Loucy (cell line): ENCODE measurements at regions not wholly inside any gene's neighbourhood (a gene's known extent, or its start where the extent isn't known, plus 50 kb on each side); places are given as distances from the start of the nearest gene placed in this dataset.
"Not testable (repeated sequence)": the region's sequence is repeated elsewhere in the genome, so short reads cannot be mapped to it uniquely, and the experiment has no call there.

ENCODE experiments used
- H2AFZ ChIP-seq: fragments of 200-600 bp; sonication (generic); 2 replicates; pipeline ENCODE4 v1.6.0; 2016; ENCODE audit warnings: antibody characterized with exemption, mild to moderate bottlenecking, low read length, moderate library complexity
- H3F3A ChIP-seq: fragments of 200-600 bp; 2 replicates; pipeline ENCODE4 v1.6.0; 2016; ENCODE audit warnings: antibody characterized with exemption, low read depth, mild to moderate bottlenecking
- H3K27me3 ChIP-seq: fragments of 200-600 bp; sonication (generic); 2 replicates; pipeline ENCODE4 v1.6.1; 2014; ENCODE audit warnings: low read length, mild to moderate bottlenecking; ENCODE audit not compliant: insufficient read depth, poor library complexity, severe bottlenecking
- H3K36me3 ChIP-seq: fragments of 200-600 bp; sonication (generic); 2 replicates; pipeline ENCODE4 v1.6.1; 2016; ENCODE audit warnings: low read length; ENCODE audit not compliant: insufficient read depth
- H3K4me1 ChIP-seq: fragments of 200-600 bp; sonication (generic); 2 replicates; pipeline ENCODE4 v1.5.1; 2014; ENCODE audit warnings: low read length, mild to moderate bottlenecking; ENCODE audit not compliant: insufficient read depth, poor library complexity, severe bottlenecking
- H3K4me2 ChIP-seq: fragments of 200-600 bp; sonication (generic); 2 replicates; pipeline ENCODE4 v1.6.0; 2014; ENCODE audit warnings: antibody characterized with exemption, low read length, low read depth, mild to moderate bottlenecking; ENCODE audit not compliant: poor library complexity, severe bottlenecking
- H3K4me3 ChIP-seq: fragments of 200-600 bp; sonication (generic); 2 replicates; pipeline ENCODE4 v1.5.1; 2014; ENCODE audit warnings: low read length, mild to moderate bottlenecking, mixed read lengths; ENCODE audit not compliant: poor library complexity, severe bottlenecking
- H3K79me2 ChIP-seq: fragments of 200-600 bp; sonication (generic); 2 replicates; pipeline ENCODE4 v1.6.1; 2014; ENCODE audit warnings: low read length; ENCODE audit not compliant: insufficient read depth
- H3K9ac ChIP-seq: fragments of 200-600 bp; sonication (generic); 2 replicates; pipeline ENCODE4 v1.6.0; 2014; ENCODE audit warnings: mild to moderate bottlenecking, low read depth, low read length, moderate library complexity; ENCODE audit not compliant: poor library complexity, severe bottlenecking
- H3K9me2 ChIP-seq: fragments of 200-600 bp; sonication (generic); replicated peaks from 2 replicates; pipeline ENCODE4 v1.6.1; 2016; ENCODE audit warnings: low read depth, low read length, mixed read lengths
- H3K9me3 ChIP-seq: fragments of 200-600 bp; sonication (generic); 2 replicates; pipeline ENCODE4 v1.6.1; 2014; ENCODE audit warnings: mild to moderate bottlenecking, antibody characterized with exemption, low read length, low read depth; ENCODE audit not compliant: insufficient read depth
- H4K20me1 ChIP-seq: fragments of 200-600 bp; sonication (generic); 2 replicates; pipeline ENCODE4 v1.6.0; 2014; ENCODE audit warnings: antibody characterized with exemption, low read length, mild to moderate bottlenecking; ENCODE audit not compliant: insufficient read depth, poor library complexity, severe bottlenecking
- CTCF ChIP-seq: fragments of 200-600 bp; sonication (generic); conservative IDR thresholded peaks from 2 replicates; pipeline ENCODE4 v1.5.1; 2014; ENCODE audit warnings: mild to moderate bottlenecking, antibody characterized with exemption, low read length
- EZH2phosphoT487 ChIP-seq: fragments of 200-600 bp; IDR thresholded peaks from 2 replicates; pipeline ENCODE4 v1.6.1; 2018; ENCODE audit warnings: antibody characterized with exemption, mild to moderate bottlenecking, moderate library complexity, borderline replicate concordance

GRCh38 chr14:61609884-61610283 is 85.4 kb upstream of the HIF1A start:
- no peaks in the 10 kb centered on the region for H4K20me1 ChIP-seq
- no peaks in the 10 kb centered on the region for H3K9me3 ChIP-seq
- H2AFZ ChIP-seq = no peak overlapping the region
- no peak for TF ChIP-seq EZH2phosphoT487
- no peak for TF ChIP-seq CTCF
- H3K27me3 ChIP-seq = no peaks in the 10 kb centered on the region
- H3K79me2 ChIP-seq = no peaks in the 10 kb centered on the region
- no peak overlapping the region for H3K4me2 ChIP-seq
- H3K9ac ChIP-seq = no peak overlapping the region
- no peaks in the 10 kb centered on the region for H3K36me3 ChIP-seq
- H3K4me3 ChIP-seq = no peak overlapping the region
- H3F3A ChIP-seq = 0 out of 2 replicates have a peak, but pooled peaks cover 6% of the 10 kb centered on the region
- H3K4me1 ChIP-seq = peaks cover 29% of the 10 kb centered on the region
- H3K9me2 ChIP-seq = no peaks in the 10 kb centered on the region

GRCh38 chr14:61610900-61611299 is 84.4 kb upstream of the HIF1A start:
- Histone ChIP-seq H3K9ac (no peak overlapping the region), H3K79me2 (no peaks in the 10 kb centered on the region), H3K9me3 (no peaks in the 10 kb centered on the region), H3K27me3 (no peaks in the 10 kb centered on the region), H3K4me3 (no peak overlapping the region), H3K9me2 (no peaks in the 10 kb centered on the region), H3K4me1 (peaks cover 29% of the 10 kb centered on the region), H3K36me3 (no peaks in the 10 kb centered on the region), H3F3A (0 out of 2 replicates have a peak, but pooled peaks cover 6% of the 10 kb centered on the region), H3K4me2 (no peak overlapping the region), H2AFZ (no peak overlapping the region), H4K20me1 (no peaks in the 10 kb centered on the region)
- TF ChIP-seq CTCF = no peak
- no peak for TF ChIP-seq EZH2phosphoT487

GRCh38 chr14:61611880-61612630 is 83.3 kb upstream of the HIF1A start:
- Histone ChIP-seq H3K9ac (no peak overlapping the region), H3K9me3 (no peaks in the 10 kb centered on the region), H3K4me1 (peaks cover 19% of the 10 kb centered on the region), H4K20me1 (no peaks in the 10 kb centered on the region), H3K9me2 (no peaks in the 10 kb centered on the region), H3K36me3 (no peaks in the 10 kb centered on the region), H3K79me2 (no peaks in the 10 kb centered on the region), H3K4me2 (no peak overlapping the region), H3K27me3 (no peaks in the 10 kb centered on the region), H2AFZ (no peak overlapping the region), H3F3A (0 out of 2 replicates have a peak, but pooled peaks cover 6% of the 10 kb centered on the region), H3K4me3 (no peak overlapping the region)
- no peak for TF ChIP-seq CTCF
- TF ChIP-seq EZH2phosphoT487 = no peak

- H3K9ac ChIP-seq, H3K36me3 ChIP-seq, H3K4me2 ChIP-seq, H3K9me2 ChIP-seq, H3K79me2 ChIP-seq, H3K4me3 ChIP-seq, H3K27me3 ChIP-seq, H2AFZ ChIP-seq, H4K20me1 ChIP-seq, H3F3A ChIP-seq, H3K9me3 ChIP-seq: not testable (repeated sequence)
- peaks cover 11% of the 10 kb centered on the region for H3K4me1 ChIP-seq
Measured at GRCh38 chr14:61613006-61613405, 82.3 kb upstream of the HIF1A start.
